Ishikawa (cell line): ENCODE measurements at regions not wholly inside any gene's neighbourhood (a gene's known extent, or its start where the extent isn't known, plus 50 kb on each side); places are given as distances from the start of the nearest gene placed in this dataset.

Source experiments
- CEBPB ChIP-seq: IDR thresholded peaks from 2 replicates; pipeline ENCODE4 v1.6.1; 2012
- EP300 ChIP-seq: IDR thresholded peaks from 2 replicates; pipeline ENCODE4 v1.6.1; 2012; ENCODE audit warnings: borderline replicate concordance
- FOXM1 ChIP-seq: IDR thresholded peaks from 2 replicates; pipeline ENCODE4 v1.6.1; 2012; ENCODE audit warnings: low read depth, borderline replicate concordance
- RAD21 ChIP-seq: IDR thresholded peaks from 2 replicates; pipeline ENCODE4 v1.6.1; 2012; ENCODE audit warnings: low read depth
- TAF1 ChIP-seq: IDR thresholded peaks from 2 replicates; pipeline ENCODE4 v1.6.1; 2012; ENCODE audit warnings: low read depth, mild to moderate bottlenecking
- YY1 ChIP-seq: IDR thresholded peaks from 2 replicates; pipeline ENCODE4 v1.6.1; 2012; ENCODE audit warnings: low read depth
- TF ChIP-seq, protein P1 (sequence below): IDR thresholded peaks from 2 replicates; pipeline ENCODE4 v1.6.1; 2012

DNA sequence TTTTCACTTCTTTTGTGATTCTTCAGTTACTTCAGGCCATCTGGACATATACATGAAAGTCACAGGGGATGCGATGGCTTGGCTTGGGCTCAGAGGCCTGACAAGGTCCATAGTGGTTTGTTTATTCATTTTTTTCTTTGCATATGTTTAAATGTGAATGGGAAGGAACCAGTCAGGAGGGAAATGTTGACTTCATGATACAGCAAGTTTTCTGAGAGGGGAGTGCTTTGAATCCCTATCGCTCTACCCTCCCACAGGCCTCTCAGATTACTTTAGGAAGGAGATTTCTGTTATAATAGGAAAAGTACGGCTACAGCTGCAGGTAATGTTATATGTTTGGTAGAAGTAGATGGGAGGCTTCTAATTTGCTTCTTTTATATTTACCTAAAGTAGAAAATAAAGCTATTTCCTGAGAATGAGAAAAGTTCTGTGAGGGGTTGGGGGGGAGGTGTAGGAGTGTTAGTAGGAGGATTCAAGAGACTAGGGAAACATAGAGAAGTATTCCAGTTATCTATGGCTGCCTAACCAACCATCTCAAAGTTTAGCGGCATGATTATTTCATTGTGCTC is 322.9 kb downstream of the RAPGEF2 start:
- no peak for TF ChIP-seq TAF1
- TF ChIP-seq, protein P1, sequence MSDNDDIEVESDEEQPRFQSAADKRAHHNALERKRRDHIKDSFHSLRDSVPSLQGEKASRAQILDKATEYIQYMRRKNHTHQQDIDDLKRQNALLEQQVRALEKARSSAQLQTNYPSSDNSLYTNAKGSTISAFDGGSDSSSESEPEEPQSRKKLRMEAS, result no peak
- no peak for TF ChIP-seq EP300
- no peak for TF ChIP-seq RAD21
- TF ChIP-seq CEBPB, result no peak
- TF ChIP-seq FOXM1, result no peak
- TF ChIP-seq YY1, result no peak
